Uterus (tissue), 3 donors: ENCODE measurements at regions not wholly inside any gene's neighbourhood (a gene's known extent, or its start where the extent isn't known, plus 50 kb on each side); places are given as distances from the start of the nearest gene placed in this dataset.

Experiments used
- DNase-seq, 2 donors: peaks; one replicate each; pipeline ENCODE4 v3.0.0-alpha.2; 2019 to 2020
- H3K27ac ChIP-seq, 2 donors: fragments of 200-600 bp; sonication (generic); 1 replicate in 1 of 2; 2 replicates in 1 of 2; pipeline ENCODE4 v1.5.1; 2016 to 2018
- H3K27me3 ChIP-seq, 2 donors: fragments of 200-600 bp; sonication (generic); one replicate each; pipeline ENCODE4 v1.5.1; 2018 to 2019; ENCODE audit warnings: control low read depth in 1 of 2
- H3K36me3 ChIP-seq, 2 donors: fragments of 200-600 bp; sonication (generic); one replicate each; pipeline ENCODE4 v1.5.1; 2019; ENCODE audit warnings: control low read depth in 1 of 2
- H3K4me1 ChIP-seq, 2 donors: fragments of 200-600 bp; sonication (generic); one replicate each; pipeline ENCODE4 v1.5.1; 2018 to 2019; ENCODE audit warnings: control low read depth in 1 of 2
- H3K4me3 ChIP-seq, 2 donors: fragments of 200-600 bp; sonication (generic); 1 replicate in 1 of 2; 2 replicates in 1 of 2; pipeline ENCODE4 v1.5.1; 2018 to 2019; ENCODE audit warnings: mild to moderate bottlenecking in 1 of 2
- H3K9me3 ChIP-seq, 2 donors: fragments of 200-600 bp; sonication (generic); one replicate each; pipeline ENCODE4 v1.5.1; 2019; ENCODE audit warnings: control low read depth in 1 of 2
- CTCF ChIP-seq, 4 experiments: fragments of 200-600 bp in 2 of 4; fragments of 450-650 bp in 2 of 4; sonication (generic) in 2 of 4; IDR thresholded peaks; one replicate each; pipeline ENCODE4 v1.5.1; 2016 to 2019; ENCODE audit warnings: antibody characterized with exemption in 4 of 4, mild to moderate bottlenecking in 2 of 4, moderate library complexity in 1 of 4
- POLR2A ChIP-seq, 2 donors: fragments of 450-650 bp; IDR thresholded peaks; one replicate each; pipeline ENCODE4 v1.6.1; 2016; ENCODE audit warnings: antibody characterized with exemption in 2 of 2, mild to moderate bottlenecking in 1 of 2, moderate library complexity in 1 of 2
- intact Hi-C: fragments of 100-400 bp; cut with DNase I; formaldehyde crosslinking; loops from one replicate; pipeline ENCODE4 v1.15.1; 2023; ENCODE audit warnings: low total_unique reads
- donor health status: DM: yes; HTN: yes; CAD: no.

- Histone ChIP-seq H3K27ac (no peak overlapping the region), H3K4me3 (no peak overlapping the region), H3K9me3 (no peaks in the 10 kb centered on the region), H3K36me3 (no peaks in the 10 kb centered on the region), H3K4me1 (no peaks in the 10 kb centered on the region), H3K27me3 (no peaks in the 10 kb centered on the region)
- TF ChIP-seq POLR2A (IDR thresholded peaks at IDR 0.05) (no peak), CTCF (IDR thresholded peaks at IDR 0.05) (no peak)
- DNase-seq: no peak
- intact Hi-C loops: no loop called here
Observed at GRCh38 chr2:21696900-21697299, 573.1 kb downstream of the TDRD15 start.

GRCh38 chr2:21700644-21701043, 576.9 kb downstream of the TDRD15 start:
- no peak overlapping the region for H3K4me3 ChIP-seq
- intact Hi-C loops: no loop called here
- no peaks in the 10 kb centered on the region for H3K9me3 ChIP-seq
- no peaks in the 10 kb centered on the region for H3K27me3 ChIP-seq
- H3K4me1 ChIP-seq: no peaks in the 10 kb centered on the region
- DNase-seq: no peak
- no peaks in the 10 kb centered on the region for H3K36me3 ChIP-seq
- no peak for TF ChIP-seq CTCF (IDR thresholded peaks at IDR 0.05)
- TF ChIP-seq POLR2A (IDR thresholded peaks at IDR 0.05): no peak
- no peak overlapping the region for H3K27ac ChIP-seq

GRCh38 chr2:21710031-21710430, 586.3 kb downstream of the TDRD15 start:
- Histone ChIP-seq H3K27ac (no peak overlapping the region), H3K9me3 (no peaks in the 10 kb centered on the region), H3K27me3 (no peaks in the 10 kb centered on the region), H3K4me1 (no peaks in the 10 kb centered on the region), H3K36me3 (no peaks in the 10 kb centered on the region), H3K4me3 (no peak overlapping the region)
- no peak for DNase-seq
- intact Hi-C loops: no loop called here
- TF ChIP-seq POLR2A (IDR thresholded peaks at IDR 0.05): no peak
- TF ChIP-seq CTCF (IDR thresholded peaks at IDR 0.05): no peak

GRCh38 chr2:21710496-21710895, 586.7 kb downstream of the TDRD15 start:
- H3K4me3 ChIP-seq: no peak overlapping the region
- no peaks in the 10 kb centered on the region for H3K27me3 ChIP-seq
- H3K27ac ChIP-seq: no peak overlapping the region
- TF ChIP-seq CTCF (IDR thresholded peaks at IDR 0.05) (no peak), POLR2A (IDR thresholded peaks at IDR 0.05) (no peak)
- no peak for DNase-seq
- no peaks in the 10 kb centered on the region for H3K4me1 ChIP-seq
- H3K36me3 ChIP-seq: no peaks in the 10 kb centered on the region
- intact Hi-C loops: no loop called here
- no peaks in the 10 kb centered on the region for H3K9me3 ChIP-seq

GRCh38 chr2:21715887-21716286, 592.1 kb downstream of the TDRD15 start:
- Histone ChIP-seq H3K4me3 (no peak overlapping the region), H3K27ac (no peak overlapping the region), H3K9me3 (no peaks in the 10 kb centered on the region), H3K36me3 (no peaks in the 10 kb centered on the region), H3K27me3 (no peaks in the 10 kb centered on the region), H3K4me1 (no peaks in the 10 kb centered on the region)
- no peak for TF ChIP-seq POLR2A (IDR thresholded peaks at IDR 0.05)
- no peak for TF ChIP-seq CTCF (IDR thresholded peaks at IDR 0.05)
- no peak for DNase-seq
- intact Hi-C loops: no loop called here
